ENCODE measurements at regions not wholly inside any gene's neighbourhood (a gene's known extent, or its start where the extent isn't known, plus 50 kb on each side); places are given as distances from the start of the nearest gene placed in this dataset.

DNA sequence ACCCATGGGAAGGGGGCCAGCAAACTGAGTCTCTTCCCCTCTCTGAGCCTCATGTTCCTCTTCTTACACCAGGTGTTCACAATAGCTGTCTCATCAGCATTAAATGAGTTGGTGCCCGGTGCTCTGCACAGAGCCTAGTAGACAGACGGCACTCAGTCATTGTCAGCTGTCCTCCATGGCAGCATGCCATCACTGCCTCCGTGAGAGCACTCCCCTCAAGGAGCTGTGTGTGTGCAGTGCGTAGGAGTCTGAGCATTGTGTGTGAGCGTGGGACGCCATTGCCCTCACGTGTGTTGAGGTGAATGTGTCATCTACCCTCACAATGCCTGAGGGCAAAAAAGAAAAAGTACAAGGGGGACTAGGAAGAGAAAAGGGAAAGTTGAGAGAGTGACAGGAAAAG lies 536.5 kb downstream of the CDK5RAP2 start:
- ChIA-PET CTCF (no interaction called here), POLR2A (no interaction called here)
- DNase-seq (ENCODE audit: low read depth, low spot score), result no peak
- no peak overlapping the region for H3K4me3 ChIP-seq (ENCODE audit: low read depth, low read length)
- TF ChIP-seq, protein P1, sequence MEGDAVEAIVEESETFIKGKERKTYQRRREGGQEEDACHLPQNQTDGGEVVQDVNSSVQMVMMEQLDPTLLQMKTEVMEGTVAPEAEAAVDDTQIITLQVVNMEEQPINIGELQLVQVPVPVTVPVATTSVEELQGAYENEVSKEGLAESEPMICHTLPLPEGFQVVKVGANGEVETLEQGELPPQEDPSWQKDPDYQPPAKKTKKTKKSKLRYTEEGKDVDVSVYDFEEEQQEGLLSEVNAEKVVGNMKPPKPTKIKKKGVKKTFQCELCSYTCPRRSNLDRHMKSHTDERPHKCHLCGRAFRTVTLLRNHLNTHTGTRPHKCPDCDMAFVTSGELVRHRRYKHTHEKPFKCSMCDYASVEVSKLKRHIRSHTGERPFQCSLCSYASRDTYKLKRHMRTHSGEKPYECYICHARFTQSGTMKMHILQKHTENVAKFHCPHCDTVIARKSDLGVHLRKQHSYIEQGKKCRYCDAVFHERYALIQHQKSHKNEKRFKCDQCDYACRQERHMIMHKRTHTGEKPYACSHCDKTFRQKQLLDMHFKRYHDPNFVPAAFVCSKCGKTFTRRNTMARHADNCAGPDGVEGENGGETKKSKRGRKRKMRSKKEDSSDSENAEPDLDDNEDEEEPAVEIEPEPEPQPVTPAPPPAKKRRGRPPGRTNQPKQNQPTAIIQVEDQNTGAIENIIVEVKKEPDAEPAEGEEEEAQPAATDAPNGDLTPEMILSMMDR (IDR thresholded peaks at IDR 0.05; ENCODE audit: insufficient read depth, low read length, missing control alignments), result no peak

DNA sequence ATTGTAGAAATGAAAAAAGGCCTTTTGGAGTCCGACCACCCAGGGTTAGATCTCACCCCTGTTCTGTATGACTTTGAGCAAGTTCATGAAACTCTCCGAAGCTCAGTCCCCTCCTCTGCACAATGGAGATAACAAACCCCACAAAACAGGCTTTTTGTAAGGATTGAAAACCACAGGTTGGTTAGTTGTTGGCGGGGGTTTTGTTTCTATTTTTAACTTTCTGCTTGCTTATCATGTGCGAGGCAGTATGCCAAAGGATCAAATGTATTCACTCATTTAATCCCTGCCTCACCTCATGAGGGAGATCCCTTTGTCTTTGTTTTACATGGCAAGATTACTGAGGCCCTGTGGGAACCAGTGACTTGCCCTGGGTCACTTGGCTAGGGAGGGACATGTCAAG lies 539.1 kb downstream of the CDK5RAP2 start:
- ChIA-PET CTCF (no interaction called here), POLR2A (no interaction called here)
- DNase-seq (ENCODE audit: low read depth, low spot score), result no peak
- TF ChIP-seq, protein P1 (IDR thresholded peaks at IDR 0.05; ENCODE audit: insufficient read depth, low read length, missing control alignments), result no peak
- H3K4me3 ChIP-seq (ENCODE audit: low read depth, low read length), result no peak overlapping the region

DNA sequence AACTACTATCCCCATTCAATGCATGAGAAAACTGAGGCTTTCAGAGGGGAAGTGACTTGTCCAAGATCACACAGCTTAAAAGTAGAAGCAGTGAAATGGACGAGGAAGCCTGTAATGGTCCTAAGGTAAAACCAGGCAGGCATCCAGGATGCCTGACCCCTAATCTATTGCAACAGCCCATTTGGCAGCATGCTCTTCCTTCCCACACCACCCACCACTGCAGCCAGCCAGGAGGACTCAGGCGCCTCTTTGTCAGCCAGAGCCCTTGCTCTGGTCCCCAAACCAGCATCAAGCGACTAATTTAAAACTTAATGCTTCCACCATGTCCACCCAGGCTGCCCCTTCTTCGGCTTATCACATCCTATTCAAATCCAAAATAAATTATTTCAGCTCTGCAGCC lies 541.6 kb downstream of the CDK5RAP2 start:
- DNase-seq (ENCODE audit: low read depth, low spot score), result no peak
- H3K4me3 ChIP-seq (ENCODE audit: low read depth, low read length), result no peak overlapping the region
- ChIA-PET POLR2A (no interaction called here), CTCF (no interaction called here)
- TF ChIP-seq, protein P1 (IDR thresholded peaks at IDR 0.05; ENCODE audit: insufficient read depth, low read length, missing control alignments), result no peak

DNA sequence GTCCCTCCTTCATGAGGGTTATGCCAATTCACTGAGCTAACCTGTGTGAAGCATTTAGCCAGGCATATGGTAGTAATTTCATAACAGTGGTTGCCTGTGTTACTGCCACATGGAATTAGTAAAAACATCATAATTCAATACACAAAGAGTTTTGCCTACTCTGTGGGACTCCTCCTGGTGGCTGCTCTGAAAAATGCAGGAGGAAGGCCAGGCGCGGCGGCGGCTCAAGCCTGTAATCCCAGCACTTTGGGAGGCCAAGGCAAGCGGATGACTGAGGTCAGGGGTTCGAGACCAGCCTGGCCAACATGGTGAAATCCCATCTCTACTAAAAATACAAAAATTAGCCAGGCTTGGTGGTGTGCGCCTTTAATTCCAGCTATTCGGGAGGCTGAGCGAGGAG lies 547.3 kb downstream of the CDK5RAP2 start:
- H3K4me3 ChIP-seq (ENCODE audit: low read depth, low read length), result no peak overlapping the region
- ChIA-PET POLR2A (no interaction called here), CTCF (no interaction called here)
- TF ChIP-seq, protein P1 (IDR thresholded peaks at IDR 0.05; ENCODE audit: insufficient read depth, low read length, missing control alignments), result no peak
- no peak for DNase-seq (ENCODE audit: low read depth, low spot score)

DNA sequence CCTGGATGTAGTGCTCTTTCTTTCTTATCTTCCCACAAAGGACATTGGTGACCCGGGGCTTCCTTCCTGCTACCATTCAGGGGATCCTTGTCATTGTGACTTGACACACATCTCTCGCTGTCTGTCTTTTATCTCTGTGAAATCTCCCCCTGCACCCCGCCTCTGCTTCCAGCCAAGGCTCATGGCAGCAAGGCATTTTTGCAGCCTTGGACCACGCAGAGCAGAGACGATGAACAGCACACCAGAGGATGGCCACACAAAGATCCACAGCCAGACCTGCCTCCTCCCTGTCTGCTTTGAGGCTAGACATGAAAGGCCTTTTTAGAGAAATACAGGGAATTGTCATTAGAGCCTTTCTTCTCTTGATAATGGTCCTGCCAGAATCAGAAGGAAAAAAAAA lies 549.1 kb downstream of the CDK5RAP2 start:
- no peak for DNase-seq (ENCODE audit: low read depth, low spot score)
- ChIA-PET CTCF (no interaction called here), POLR2A (no interaction called here)
- H3K4me3 ChIP-seq (ENCODE audit: low read depth, low read length), result no peak overlapping the region
- TF ChIP-seq, protein P1 (IDR thresholded peaks at IDR 0.05; ENCODE audit: insufficient read depth, low read length, missing control alignments), result no peak

DNA sequence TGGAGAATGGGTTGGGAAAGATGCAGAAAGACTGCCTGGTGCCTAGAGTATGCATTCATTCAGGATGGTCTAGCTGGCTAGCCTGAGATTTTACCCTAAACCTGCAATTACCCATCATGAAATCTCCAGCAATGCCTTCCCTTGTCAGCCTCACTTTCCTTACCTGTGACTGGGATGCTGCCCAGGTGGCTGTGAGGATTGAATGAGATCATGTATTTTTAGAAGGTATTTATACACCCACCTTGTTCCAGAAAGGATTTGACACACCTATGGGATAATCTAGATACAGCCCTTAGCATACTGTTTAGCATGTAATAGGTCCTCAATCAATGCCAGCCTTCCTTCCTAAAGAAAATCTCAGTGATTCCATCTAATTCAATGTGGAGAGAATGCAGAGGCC lies 561.4 kb downstream of the CDK5RAP2 start:
- H3K4me3 ChIP-seq (ENCODE audit: low read depth, low read length), result no peak overlapping the region
- TF ChIP-seq, protein P1 (IDR thresholded peaks at IDR 0.05; ENCODE audit: insufficient read depth, low read length, missing control alignments), result no peak
- ChIA-PET CTCF (no interaction called here), POLR2A (no interaction called here)
- DNase-seq (ENCODE audit: low read depth, low spot score), result no peak
